ENCODE measurements at regions not wholly inside any gene's neighbourhood (a gene's known extent, or its start where the extent isn't known, plus 50 kb on each side); places are given as distances from the start of the nearest gene placed in this dataset.

- TF ChIP-seq CTCF (IDR thresholded peaks at IDR 0.05) (no peak), POLR2A (IDR thresholded peaks at IDR 0.05) (no peak), EP300 (IDR thresholded peaks at IDR 0.05) (no peak)
Measured at GRCh38 chr13:83987394-83987793, 105.1 kb upstream of the SLITRK1 start.
